GM19043 (cell line): ENCODE measurements at regions not wholly inside any gene's neighbourhood (a gene's known extent, or its start where the extent isn't known, plus 50 kb on each side); places are given as distances from the start of the nearest gene placed in this dataset.
"Not testable (repeated sequence)": the region's sequence is repeated elsewhere in the genome, so short reads cannot be mapped to it uniquely, and the experiment has no call there.

Experiments
- ATAC-seq: cut with Tn5 transposase; IDR thresholded peaks from one replicate; pipeline ENCODE4 v1.9.1; 2021; ENCODE audit warnings: low read depth; ENCODE audit not compliant: unreplicated experiment

DNA sequence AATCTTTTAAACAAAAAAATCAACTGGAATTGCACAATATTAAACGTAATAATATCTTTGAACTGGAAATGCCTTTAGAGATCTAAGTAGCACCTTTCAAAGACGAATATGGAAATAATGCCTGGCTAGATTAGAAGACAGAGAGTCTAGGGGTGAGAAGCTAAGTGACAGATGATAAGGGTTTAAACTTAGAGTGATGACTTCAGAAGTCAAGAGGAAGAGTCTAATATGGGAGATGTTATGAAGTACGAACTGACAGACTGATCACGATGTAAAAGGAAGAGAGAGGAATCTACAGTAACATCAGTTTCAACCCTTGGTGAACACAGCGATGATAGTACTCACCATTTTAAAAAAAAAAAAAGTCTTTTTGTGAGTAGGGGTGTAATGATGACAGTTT, 57.9 kb downstream of the HINT1 start:
- ATAC-seq, result no peak

DNA sequence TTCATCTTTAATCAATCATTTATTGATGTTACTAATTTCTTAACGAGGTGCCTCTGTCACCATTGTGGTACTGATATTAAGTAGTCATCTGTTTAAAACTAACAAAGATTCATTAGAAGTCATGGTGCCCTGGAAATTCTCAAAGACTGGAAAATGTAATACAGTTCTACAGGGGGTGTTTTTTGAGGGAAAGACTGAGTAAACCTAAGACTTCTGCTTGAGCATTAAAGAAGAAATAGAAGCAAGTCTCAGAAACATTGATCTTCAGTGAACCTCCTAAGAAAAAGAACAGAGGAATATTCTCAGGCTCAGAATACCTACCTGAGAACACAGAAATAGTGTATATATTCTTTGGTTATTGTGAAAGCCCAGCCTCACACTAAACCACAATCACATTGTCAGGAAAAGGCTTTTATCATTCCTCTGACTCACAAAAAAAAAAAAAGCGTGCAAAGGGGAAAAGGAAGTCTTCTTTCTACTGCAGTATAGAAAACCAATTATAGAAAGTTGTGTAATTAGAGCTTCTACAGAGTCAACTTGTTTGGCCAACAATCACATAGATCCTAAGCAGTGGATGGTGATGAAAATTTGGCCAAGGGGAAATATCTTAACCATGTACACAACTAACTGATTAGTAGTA, 60.8 kb downstream of the HINT1 start:
- no peak for ATAC-seq

- ATAC-seq, result no peak
These were observed 68.0 kb downstream of the HINT1 start for GRCh38 chr5:131096774-131097710.

- ATAC-seq, result not testable (repeated sequence)
These were observed 69.5 kb downstream of the HINT1 start for GRCh38 chr5:131095561-131095960.

GRCh38 chr5:131084436-131084835, 80.6 kb downstream of the HINT1 start:
- ATAC-seq, result no peak

DNA sequence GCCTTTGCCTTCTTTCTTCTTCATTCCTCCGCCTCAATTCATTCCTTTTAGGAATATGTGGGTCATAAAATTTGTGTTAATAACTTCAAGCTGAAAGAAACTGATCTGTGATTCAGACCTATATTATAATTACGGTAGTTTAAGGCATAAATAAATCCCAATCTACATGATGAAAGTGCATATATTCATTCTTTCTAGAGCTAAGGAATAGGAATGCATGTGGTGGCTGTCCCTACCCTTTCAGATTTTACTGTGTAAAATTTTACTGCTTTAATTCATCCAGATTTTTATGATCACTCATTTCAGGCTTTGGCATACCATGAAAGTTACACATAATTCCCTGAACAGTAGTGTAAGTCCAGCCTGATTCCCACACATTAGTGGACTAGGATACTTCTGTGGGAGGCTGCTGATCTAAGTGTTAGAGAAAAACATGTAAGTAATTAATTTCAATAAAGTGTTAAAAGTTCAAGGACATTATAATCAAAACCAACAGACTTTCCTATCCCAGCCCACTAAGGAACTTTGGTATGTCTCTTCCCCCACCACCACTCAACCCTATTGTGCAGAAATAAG, 83.1 kb downstream of the HINT1 start:
- no peak for ATAC-seq

GRCh38 chr5:131081374-131081773, 83.7 kb downstream of the HINT1 start:
- ATAC-seq, result no peak

- ATAC-seq, result no peak
These were observed 85.8 kb downstream of the HINT1 start for GRCh38 chr5:131079232-131079631.

DNA sequence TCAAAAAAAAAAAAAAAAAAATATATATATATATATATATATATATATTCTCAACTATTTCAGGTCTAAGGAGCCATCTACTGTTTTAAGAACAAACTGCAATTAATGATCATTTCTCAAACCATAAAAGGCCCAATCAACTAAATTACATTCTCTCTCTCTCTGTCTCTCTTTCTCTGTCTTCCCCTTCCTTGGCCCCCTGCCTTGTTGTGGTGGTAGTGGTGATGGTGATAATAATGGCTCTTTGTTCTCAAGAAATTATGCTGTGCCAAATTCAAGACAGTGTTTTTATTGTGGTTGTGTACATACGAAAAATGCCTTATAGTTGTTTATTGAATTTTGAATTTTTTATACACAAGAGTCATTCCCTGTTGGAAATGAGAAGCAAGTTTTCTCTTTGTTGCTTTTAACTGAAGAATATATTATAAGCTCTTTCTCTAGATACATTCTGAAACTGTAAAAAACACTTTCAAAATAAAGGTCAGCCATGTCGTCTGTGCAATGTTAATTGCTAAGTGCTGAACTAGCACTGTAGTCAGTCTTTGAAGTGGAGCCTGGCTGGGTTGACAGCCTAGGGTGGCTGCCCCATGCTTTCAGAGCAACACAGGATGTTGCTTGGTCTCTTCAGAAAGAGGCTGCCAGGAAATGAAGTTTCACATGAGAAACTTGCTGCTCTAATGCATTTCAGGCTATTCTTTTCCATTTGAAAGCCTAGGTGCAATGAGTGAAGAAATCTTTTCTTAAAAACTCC, 96.0 kb downstream of the HINT1 start:
- peak; percentile 99 for ATAC-seq

GRCh38 chr5:131068076-131068475, 97.0 kb downstream of the HINT1 start:
- ATAC-seq, result no peak

- no peak for ATAC-seq
These were observed 97.4 kb downstream of the HINT1 start for GRCh38 chr5:131067636-131068035.

DNA sequence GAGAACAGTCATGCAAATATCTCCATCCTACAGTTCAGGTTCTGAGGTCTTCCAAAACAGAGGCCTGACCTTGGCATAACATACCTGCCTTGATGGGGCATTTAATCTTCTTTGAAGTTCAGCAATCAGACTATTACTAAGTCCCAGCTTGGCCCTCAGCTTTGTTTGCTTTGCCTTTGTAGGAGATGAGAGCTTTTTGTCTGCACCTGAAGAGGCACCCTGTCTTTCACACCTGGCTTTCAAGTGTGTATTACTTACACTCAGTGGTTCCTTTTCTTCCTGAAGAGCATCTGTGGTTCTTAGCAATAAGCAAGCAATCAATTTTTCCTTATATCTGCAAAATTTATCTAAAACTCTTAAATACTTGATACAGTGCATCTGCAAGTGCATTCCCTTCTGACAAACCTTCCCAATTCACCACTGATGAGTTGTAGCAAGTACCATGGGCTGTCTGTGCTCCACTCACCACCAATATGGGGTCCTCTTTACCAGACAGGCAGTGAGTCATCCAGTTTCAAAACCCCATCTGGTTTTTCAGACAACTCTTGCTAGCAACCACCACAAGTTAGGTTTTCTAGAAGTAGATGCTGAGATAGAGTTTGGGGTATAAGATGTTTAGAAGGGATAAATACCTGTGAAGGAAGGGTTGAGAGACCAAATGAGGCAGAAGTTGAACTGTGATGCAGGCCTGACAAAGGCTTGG, 100.2 kb downstream of the HINT1 start:
- no peak for ATAC-seq

DNA sequence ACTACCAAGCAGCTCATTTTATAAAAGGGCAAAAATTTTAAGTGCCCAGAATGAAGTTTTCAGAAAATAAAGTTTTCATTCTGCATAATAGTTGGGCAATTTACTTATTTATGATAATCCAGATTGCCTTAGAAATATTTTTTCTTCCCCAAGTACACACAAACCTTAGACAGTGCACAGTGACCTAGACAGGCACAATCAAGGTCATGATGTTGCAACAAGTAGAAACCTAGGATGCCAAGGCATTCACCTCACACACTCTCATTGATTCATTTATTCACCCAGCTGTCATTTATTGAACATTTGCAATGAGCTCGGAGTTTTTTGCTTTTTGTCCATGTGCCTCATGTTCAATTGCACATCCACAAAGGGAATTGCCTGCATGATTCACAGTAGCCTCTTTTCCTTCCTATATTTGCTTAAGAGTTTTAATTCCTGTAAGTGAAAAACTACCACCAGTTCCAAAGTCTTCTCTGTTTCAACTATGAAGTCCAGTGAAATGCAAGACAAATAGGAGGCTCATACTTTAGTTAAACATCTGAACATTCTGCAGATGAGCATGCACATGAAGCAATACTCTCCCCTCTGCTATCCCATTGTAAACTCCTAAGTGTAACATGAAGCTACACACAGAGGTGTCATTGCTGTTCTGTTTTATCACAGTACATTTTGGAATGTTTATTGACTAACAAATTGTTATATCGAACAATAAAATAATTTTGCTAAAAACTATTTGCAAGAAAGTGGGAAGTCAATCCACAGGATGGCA, 122.9 kb downstream of the HINT1 start:
- ATAC-seq, result no peak

GRCh38 chr5:131023498-131023865, 141.6 kb downstream of the HINT1 start:
- no peak for ATAC-seq

DNA sequence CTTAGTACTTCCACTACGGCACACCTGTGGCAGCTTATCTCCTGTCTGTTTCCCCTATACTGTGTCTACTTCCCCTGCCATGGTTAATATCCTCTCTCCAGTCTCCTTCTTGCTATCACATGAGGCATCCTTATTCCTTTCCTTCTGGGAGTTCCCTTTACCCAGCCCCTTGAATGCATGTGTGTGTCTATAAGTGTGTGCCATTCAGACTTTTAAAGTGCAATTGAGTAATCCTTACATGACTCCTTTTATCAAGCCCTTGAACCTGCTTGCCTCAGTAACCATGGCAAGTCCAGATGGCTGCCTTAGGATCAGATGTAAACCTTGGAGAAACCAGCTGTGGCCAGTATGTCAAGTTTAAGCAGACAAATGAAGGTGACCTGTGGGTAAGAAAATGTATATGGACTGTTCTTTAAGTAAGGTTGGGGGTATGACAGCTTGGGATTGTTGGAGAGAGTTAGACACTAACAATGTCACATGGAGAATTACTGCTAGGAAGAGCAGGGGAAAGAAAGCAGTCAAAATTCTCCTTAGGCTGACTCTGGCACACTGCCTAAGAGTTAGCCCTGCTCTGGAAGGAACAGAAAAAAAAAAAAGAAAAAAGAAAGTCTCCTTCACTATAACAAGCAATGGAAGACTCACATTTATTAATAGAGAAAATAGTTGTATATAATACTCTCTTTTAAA, 142.1 kb downstream of the HINT1 start:
- no peak for ATAC-seq

GRCh38 chr5:131021646-131022045, 143.4 kb downstream of the HINT1 start:
- no peak for ATAC-seq

DNA sequence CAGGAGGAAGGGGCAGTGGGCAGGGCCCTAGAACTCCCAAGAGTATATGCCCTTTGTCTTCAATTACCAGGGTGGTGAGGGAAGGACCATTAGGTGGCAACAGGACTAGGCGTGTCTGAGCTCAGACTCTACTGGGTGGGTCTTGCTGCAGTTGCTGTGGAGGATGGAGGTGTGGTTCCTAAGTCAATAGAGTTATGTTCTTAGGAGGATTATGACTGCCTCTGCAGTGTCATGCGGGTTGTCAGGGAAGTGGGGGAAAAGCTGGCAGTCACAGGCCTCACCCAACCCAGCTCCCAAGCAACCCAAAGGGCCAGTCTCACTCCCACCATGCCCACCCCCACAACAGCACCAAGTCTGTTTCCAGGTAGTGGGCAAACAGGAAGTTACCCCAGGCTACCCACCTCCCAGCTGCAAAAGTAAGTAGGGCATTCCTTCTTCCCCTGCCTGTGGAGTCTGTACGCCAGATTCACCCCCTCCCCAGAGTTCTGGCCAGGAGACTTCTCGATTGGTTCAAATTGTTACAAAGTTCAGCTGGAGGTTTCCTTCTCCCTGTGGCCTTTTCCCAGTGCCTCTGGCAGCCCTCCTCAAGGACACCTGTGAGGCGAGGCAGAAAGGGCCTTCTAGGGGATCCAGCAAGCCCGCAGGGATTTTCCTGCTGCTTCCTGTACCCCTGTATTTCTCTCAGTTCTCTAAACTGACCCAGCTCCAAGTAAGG, 145.3 kb downstream of the HINT1 start:
- ATAC-seq, result no peak

- no peak for ATAC-seq
These were observed 145.9 kb downstream of the HINT1 start for GRCh38 chr5:131019111-131019510.
